A673 (cell line): ENCODE measurements at regions not wholly inside any gene's neighbourhood (a gene's known extent, or its start where the extent isn't known, plus 50 kb on each side); places are given as distances from the start of the nearest gene placed in this dataset.

ENCODE experiments used
- BruUV-seq: library from RNA; stranded (reverse); fragments of 400-500 nt; replicated peaks from 2 replicates; lab custom pipeline; 2021; lab: Mats Ljungman, UMichigan
- CTCF ChIA-PET: fragments of 300-600 bp; sonication (Branson Sonifier 250); formaldehyde crosslinking; loops from one replicate; lab custom pipeline; 2022; ENCODE audit warnings: antibody characterized with exemption; lab: Charles Lee
- POLR2A ChIA-PET: fragments of 300-600 bp; sonication (Branson Sonifier 250); formaldehyde crosslinking; loops from one replicate; lab custom pipeline; 2022; ENCODE audit warnings: antibody characterized with exemption; ENCODE audit not compliant: low non-redundant PET; lab: Charles Lee
- DNase-seq: peaks from one replicate; pipeline ENCODE4 v3.0.0-alpha.2; 2015; ENCODE audit warnings: low spot score
- H3K27ac ChIP-seq: fragments of 200-600 bp; sonication (generic); 2 replicates; pipeline ENCODE4 v1.5.1; 2016; ENCODE audit warnings: mixed run types, low read depth, mild to moderate bottlenecking, mixed read lengths, antibody characterized with exemption, low read length; ENCODE audit not compliant: poor library complexity, severe bottlenecking
- H3K27me3 ChIP-seq: fragments of 200-600 bp; sonication (generic); replicated peaks from 2 replicates; pipeline ENCODE4 v1.6.1; 2017; ENCODE audit warnings: mixed run types, low read depth, mild to moderate bottlenecking, mixed read lengths, antibody characterized with exemption, low read length; ENCODE audit not compliant: insufficient read depth, poor library complexity
- H3K36me3 ChIP-seq: fragments of 200-600 bp; sonication (generic); 2 replicates; pipeline ENCODE4 v1.6.1; 2016; ENCODE audit warnings: mixed run types, mild to moderate bottlenecking, mixed read lengths, antibody characterized with exemption, low read length; ENCODE audit not compliant: insufficient read depth, poor library complexity, severe bottlenecking
- H3K4me1 ChIP-seq: fragments of 200-600 bp; sonication (generic); 2 replicates; pipeline ENCODE4 v1.6.1; 2017; ENCODE audit warnings: mixed run types, mild to moderate bottlenecking, mixed read lengths, antibody characterized with exemption, low read length; ENCODE audit not compliant: insufficient read depth, poor library complexity, severe bottlenecking
- H3K4me3 ChIP-seq: fragments of 200-600 bp; sonication (generic); 2 replicates; pipeline ENCODE4 v1.5.1; 2016; ENCODE audit warnings: low read depth, mixed run types, mild to moderate bottlenecking, mixed read lengths, low read length; ENCODE audit not compliant: poor library complexity, severe bottlenecking
- H3K9me3 ChIP-seq: fragments of 200-600 bp; sonication (generic); 2 replicates; pipeline ENCODE4 v1.6.1; 2016; ENCODE audit warnings: mixed run types, low read depth, mild to moderate bottlenecking, mixed read lengths, antibody characterized with exemption, low read length; ENCODE audit not compliant: poor library complexity, severe bottlenecking
- EZH2 ChIP-seq: fragments of 200-600 bp; sonication (generic); IDR thresholded peaks from 2 replicates; pipeline ENCODE4 v1.6.1; 2017; ENCODE audit warnings: borderline replicate concordance, low read depth, mild to moderate bottlenecking, mixed read lengths, antibody characterized with exemption, low read length; ENCODE audit not compliant: poor library complexity, severe bottlenecking
- intact Hi-C: fragments of 100-400 bp; cut with micrococcal nuclease; formaldehyde crosslinking; loops from one replicate; pipeline ENCODE4 v1.10.0; 2022; ENCODE audit not compliant: unreplicated experiment
- TF ChIP-seq, protein P1 (sequence below): fragments of 300-800, 200-600 bp; sonication (generic); conservative IDR thresholded peaks from 2 replicates; pipeline ENCODE4 v1.5.1; 2017; ENCODE audit warnings: low read depth, mild to moderate bottlenecking, antibody characterized with exemption, low read length, moderate library complexity, mixed read lengths

DNA sequence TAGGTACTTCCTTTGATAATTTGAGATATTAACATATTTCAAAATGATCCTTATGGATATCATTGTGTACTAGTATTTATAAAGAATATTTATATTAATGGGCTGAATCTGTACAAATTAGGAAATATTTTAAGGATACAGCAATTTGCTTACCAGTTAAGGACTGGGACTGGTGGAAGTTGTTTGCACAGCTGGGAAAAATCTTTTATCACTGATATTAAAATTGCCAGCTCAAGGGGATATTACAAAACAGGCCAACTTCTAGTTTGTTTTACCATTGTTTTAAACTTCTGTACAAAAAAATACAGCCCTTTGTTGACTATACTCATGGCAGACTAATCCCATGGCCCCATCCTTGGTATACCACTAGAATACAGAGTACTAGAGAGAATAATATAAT is 133.2 kb upstream of the DDHD1 start:
- POLR2A ChIA-PET: no interaction called here

GRCh38 chr14:53285821-53286220 is 132.7 kb upstream of the DDHD1 start:
- peaks cover 11% of the 10 kb centered on the region for H3K9me3 ChIP-seq
- ChIA-PET CTCF (no interaction called here), POLR2A (no interaction called here)
- TF ChIP-seq, protein P1, sequence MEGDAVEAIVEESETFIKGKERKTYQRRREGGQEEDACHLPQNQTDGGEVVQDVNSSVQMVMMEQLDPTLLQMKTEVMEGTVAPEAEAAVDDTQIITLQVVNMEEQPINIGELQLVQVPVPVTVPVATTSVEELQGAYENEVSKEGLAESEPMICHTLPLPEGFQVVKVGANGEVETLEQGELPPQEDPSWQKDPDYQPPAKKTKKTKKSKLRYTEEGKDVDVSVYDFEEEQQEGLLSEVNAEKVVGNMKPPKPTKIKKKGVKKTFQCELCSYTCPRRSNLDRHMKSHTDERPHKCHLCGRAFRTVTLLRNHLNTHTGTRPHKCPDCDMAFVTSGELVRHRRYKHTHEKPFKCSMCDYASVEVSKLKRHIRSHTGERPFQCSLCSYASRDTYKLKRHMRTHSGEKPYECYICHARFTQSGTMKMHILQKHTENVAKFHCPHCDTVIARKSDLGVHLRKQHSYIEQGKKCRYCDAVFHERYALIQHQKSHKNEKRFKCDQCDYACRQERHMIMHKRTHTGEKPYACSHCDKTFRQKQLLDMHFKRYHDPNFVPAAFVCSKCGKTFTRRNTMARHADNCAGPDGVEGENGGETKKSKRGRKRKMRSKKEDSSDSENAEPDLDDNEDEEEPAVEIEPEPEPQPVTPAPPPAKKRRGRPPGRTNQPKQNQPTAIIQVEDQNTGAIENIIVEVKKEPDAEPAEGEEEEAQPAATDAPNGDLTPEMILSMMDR: peak; percentile 22; the same call in 1 of the 2 replicates
- no peak for TF ChIP-seq EZH2
- no peaks in the 10 kb centered on the region for H3K27me3 ChIP-seq
- H3K4me1 ChIP-seq: no peaks in the 10 kb centered on the region
- no TSS peak for BruUV-seq
- intact Hi-C loops: no loop called here
- no peak overlapping the region for H3K27ac ChIP-seq
- H3K4me3 ChIP-seq: no peak overlapping the region
- peak; percentile 29 for DNase-seq
- H3K36me3 ChIP-seq: no peaks in the 10 kb centered on the region

More for the DNA sequence above, 133.2 kb upstream of the DDHD1 start:
- CTCF ChIA-PET: no interaction called here
- intact Hi-C loops: no loop called here
- H3K27me3 ChIP-seq: no peaks in the 10 kb centered on the region
- peaks cover 11% of the 10 kb centered on the region for H3K9me3 ChIP-seq
- BruUV-seq: no TSS peak
- TF ChIP-seq EZH2: no peak
- TF ChIP-seq, protein P1: no peak
- no peak overlapping the region for H3K4me3 ChIP-seq
- no peak for DNase-seq
- no peak overlapping the region for H3K27ac ChIP-seq
- H3K4me1 ChIP-seq: no peaks in the 10 kb centered on the region
- H3K36me3 ChIP-seq: no peaks in the 10 kb centered on the region

DNA sequence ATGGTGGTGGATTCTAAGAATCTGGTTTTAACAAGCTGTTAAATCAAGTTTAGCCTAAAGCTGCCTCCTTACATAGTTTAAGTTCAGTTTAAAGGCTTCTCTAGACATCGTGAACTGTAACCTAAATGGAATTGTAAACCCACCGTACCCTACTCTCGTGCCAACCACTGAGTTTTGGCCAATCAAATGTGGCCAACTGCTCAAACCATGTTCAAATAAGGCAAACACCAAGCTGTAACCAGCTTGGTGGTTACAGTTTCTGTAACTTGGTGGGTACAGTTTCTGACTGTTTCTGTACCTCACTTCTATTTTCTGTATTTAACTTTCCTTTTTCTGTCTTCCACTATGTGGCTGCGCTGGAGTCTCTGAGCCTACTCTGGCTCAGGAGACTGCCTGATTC is 131.9 kb upstream of the DDHD1 start:
- DNase-seq: no peak
- POLR2A ChIA-PET: no interaction called here
- Histone ChIP-seq H3K4me1 (no peaks in the 10 kb centered on the region), H3K9me3 (peaks cover 11% of the 10 kb centered on the region), H3K4me3 (no peak overlapping the region), H3K36me3 (no peaks in the 10 kb centered on the region), H3K27ac (no peak overlapping the region), H3K27me3 (no peaks in the 10 kb centered on the region)
- CTCF ChIA-PET: interaction anchor here (0.7 kb wide), 1 partner anchor 114 kb away, joined by 3 read pairs; no protein-coding TSS in a partner anchor
- BruUV-seq: no TSS peak
- intact Hi-C loops: no loop called here
- TF ChIP-seq, protein P1: no peak
- TF ChIP-seq EZH2: no peak
